IMR-90 (cell line): ENCODE measurements at regions not wholly inside any gene's neighbourhood (a gene's known extent, or its start where the extent isn't known, plus 50 kb on each side); places are given as distances from the start of the nearest gene placed in this dataset.

Experiments used
- ATAC-seq: fragments of 200-7000 bp; cut with Tn5 transposase; 2 replicates; pipeline ENCODE4 v1.9.1; 2020; ENCODE audit warnings: low read depth, mild to moderate bottlenecking, moderate library complexity
- BruUV-seq: library from RNA; stranded (reverse); fragments of 400-500 nt; replicated peaks from 2 replicates; lab custom pipeline; 2021; lab: Mats Ljungman, UMichigan
- CTCF ChIA-PET: fragments of 300-600 bp; formaldehyde crosslinking; extraction: SDS; loops from one replicate; lab custom pipeline; 2021; ENCODE audit warnings: antibody characterized with exemption; lab: Yijun Ruan, JAX
- POLR2A ChIA-PET: fragments of 300-600 bp; sonication (Branson Sonifier 250); formaldehyde crosslinking; loops from one replicate; lab custom pipeline; 2022; ENCODE audit warnings: antibody characterized with exemption; ENCODE audit not compliant: unreplicated experiment; lab: Charles Lee
- DNase-seq: peaks from one replicate; pipeline ENCODE4 v3.0.0; 2013
- H2AFZ ChIP-seq: replicated peaks from 2 replicates; pipeline ENCODE3; 2013; ENCODE audit warnings: low read length, mild to moderate bottlenecking; ENCODE audit not compliant: poor library complexity
- H2AK5ac ChIP-seq: 2 replicates; pipeline ENCODE4 v1.6.1; 2013; ENCODE audit warnings: low read depth, low read length, inconsistent platforms
- H2AK9ac ChIP-seq: replicated peaks from 2 replicates; pipeline ENCODE3; 2013; ENCODE audit warnings: mild to moderate bottlenecking, low read depth, low read length, moderate library complexity; ENCODE audit not compliant: poor library complexity
- H2BK120ac ChIP-seq: 2 replicates; pipeline ENCODE4 v1.6.1; 2013; ENCODE audit warnings: low read depth, low read length, inconsistent platforms
- H2BK15ac ChIP-seq: 3 replicates; pipeline ENCODE4 v1.6.1; 2013; ENCODE audit warnings: low read depth, low read length, inconsistent platforms
- H2BK20ac ChIP-seq: 2 replicates; pipeline ENCODE4 v1.6.1; 2013; ENCODE audit warnings: low read depth, mild to moderate bottlenecking, inconsistent platforms, low read length, moderate library complexity
- H2BK5ac ChIP-seq: 2 replicates; pipeline ENCODE4 v1.6.1; 2013; ENCODE audit warnings: mild to moderate bottlenecking, low read depth, low read length, inconsistent platforms; ENCODE audit not compliant: poor library complexity, severe bottlenecking
- H3K14ac ChIP-seq: replicated peaks from 2 replicates; pipeline ENCODE4 v1.6.1; 2013; ENCODE audit warnings: low read depth, low read length, inconsistent platforms
- H3K18ac ChIP-seq: 2 replicates; pipeline ENCODE4 v1.6.1; 2013; ENCODE audit warnings: low read depth, low read length, control low read depth
- H3K23ac ChIP-seq: 2 replicates; pipeline ENCODE4 v1.6.1; 2013; ENCODE audit warnings: low read depth, low read length, inconsistent platforms
- H3K27ac ChIP-seq: 2 replicates; pipeline ENCODE4 v1.5.1; 2013; ENCODE audit warnings: mild to moderate bottlenecking, control low read depth, low read length; ENCODE audit not compliant: insufficient read depth
- H3K27me3 ChIP-seq: 2 replicates; pipeline ENCODE4 v1.6.1; 2013; ENCODE audit warnings: low read length; ENCODE audit not compliant: control insufficient read depth, insufficient read depth
- H3K36me3 ChIP-seq: 2 replicates; pipeline ENCODE4 v1.6.1; 2013; ENCODE audit warnings: low read length, mixed read lengths; ENCODE audit not compliant: control insufficient read depth, insufficient read depth
- H3K4ac ChIP-seq: 2 replicates; pipeline ENCODE4 v1.6.1; 2013; ENCODE audit warnings: low read depth, low read length, inconsistent platforms
- H3K4me1 ChIP-seq: 2 replicates; pipeline ENCODE4 v1.6.1; 2013; ENCODE audit warnings: low read length, mixed read lengths; ENCODE audit not compliant: control insufficient read depth, insufficient read depth
- H3K4me2 ChIP-seq: 2 replicates; pipeline ENCODE4 v1.6.1; 2013; ENCODE audit warnings: low read depth, mild to moderate bottlenecking, control low read depth, low read length, moderate library complexity
- H3K4me3 ChIP-seq: 2 replicates; pipeline ENCODE4 v1.5.1; 2013; ENCODE audit warnings: low read depth, mild to moderate bottlenecking, control low read depth, low read length, moderate library complexity; ENCODE audit not compliant: insufficient read depth
- H3K56ac ChIP-seq: 2 replicates; pipeline ENCODE4 v1.6.1; 2013; ENCODE audit warnings: low read length, inconsistent platforms; ENCODE audit not compliant: insufficient read depth; ENCODE audit errors: extremely low read depth
- H3K79me1 ChIP-seq, 2 experiments: 2 replicates each; pipeline ENCODE4 v1.6.1; 2013; ENCODE audit warnings: low read length in 2 of 2, inconsistent platforms in 1 of 2, low read depth in 1 of 2
- H3K9ac ChIP-seq: 2 replicates; pipeline ENCODE4 v1.6.1; 2013; ENCODE audit warnings: low read depth, low read length, control low read depth
- H3K9me1 ChIP-seq: 2 replicates; pipeline ENCODE4 v1.6.1; 2013; ENCODE audit warnings: low read length, inconsistent platforms; ENCODE audit not compliant: insufficient read depth
- H3K9me3 ChIP-seq: 2 replicates; pipeline ENCODE4 v1.6.1; 2013; ENCODE audit warnings: low read length; ENCODE audit not compliant: control insufficient read depth, insufficient read depth
- H4K20me1 ChIP-seq: 2 replicates; pipeline ENCODE4 v1.6.1; 2013; ENCODE audit warnings: low read length, inconsistent platforms; ENCODE audit not compliant: insufficient read depth
- H4K5ac ChIP-seq: 2 replicates; pipeline ENCODE4 v1.6.1; 2013; ENCODE audit warnings: mild to moderate bottlenecking, low read depth, low read length, control low read depth
- H4K8ac ChIP-seq, 2 experiments: 2 replicates each; pipeline ENCODE4 v1.6.1; 2013; ENCODE audit warnings: low read depth in 2 of 2, low read length in 2 of 2, control low read depth in 1 of 2, inconsistent platforms in 1 of 2
- H4K91ac ChIP-seq: 2 replicates; pipeline ENCODE4 v1.6.1; 2013; ENCODE audit warnings: low read depth, low read length, inconsistent platforms; ENCODE audit not compliant: insufficient read depth
- BHLHE40 ChIP-seq: fragments of 150-350 bp; IDR thresholded peaks from 2 replicates; pipeline ENCODE4 v1.6.1; 2016; ENCODE audit warnings: mild to moderate bottlenecking, low read depth, low read length
- CEBPB ChIP-seq: IDR thresholded peaks from 2 replicates; pipeline ENCODE4 v1.6.1; 2012; ENCODE audit warnings: low read depth, low read length, improper control_type of control experiment
- CHD1 ChIP-seq: IDR thresholded peaks from 2 replicates; pipeline ENCODE4 v1.6.1; 2012; ENCODE audit warnings: low read depth, low read length, improper control_type of control experiment
- CTCF ChIP-seq: conservative IDR thresholded peaks from 2 replicates; pipeline ENCODE4 v1.5.1; 2012; ENCODE audit warnings: mild to moderate bottlenecking, low read depth, low read length, improper control_type of control experiment
- FOS ChIP-seq: fragments of 150-350 bp; IDR thresholded peaks from 2 replicates; pipeline ENCODE4 v1.6.1; 2016; ENCODE audit warnings: low read depth, low read length
- MAFK ChIP-seq: IDR thresholded peaks from 2 replicates; pipeline ENCODE4 v1.6.1; 2012; ENCODE audit warnings: low read depth, low read length, improper control_type of control experiment
- MXI1 ChIP-seq: IDR thresholded peaks from 2 replicates; pipeline ENCODE4 v1.6.1; 2012; ENCODE audit warnings: low read depth, mild to moderate bottlenecking, low read length, moderate library complexity, borderline replicate concordance
- POLR2A ChIP-seq: IDR thresholded peaks from 2 replicates; pipeline ENCODE4 v1.6.1; 2012; ENCODE audit warnings: mild to moderate bottlenecking, low read depth, low read length
- RCOR1 ChIP-seq: IDR thresholded peaks from 2 replicates; pipeline ENCODE4 v1.6.1; 2012; ENCODE audit warnings: mild to moderate bottlenecking, low read length, improper control_type of control experiment; ENCODE audit not compliant: insufficient replicate concordance
- RFX5 ChIP-seq: IDR thresholded peaks from 2 replicates; pipeline ENCODE4 v1.8.0; 2012; ENCODE audit warnings: low read depth, mild to moderate bottlenecking, low read length, moderate library complexity
- dilution Hi-C: fragments of 300-500 bp; cut with HindIII; formaldehyde crosslinking; loops from one replicate; pipeline ENCODE4 v1.14.3; 2018; ENCODE audit warnings: low sequenced_read_pairs; ENCODE audit not compliant: unreplicated experiment
- in situ Hi-C: fragments of 300-500 bp; cut with MboI; formaldehyde crosslinking; loops from 3 replicates; pipeline ENCODE4 v1.14.3; 2019; ENCODE audit warnings: low sequenced_read_pairs, inconsistent platforms, mixed read lengths
- intact Hi-C: fragments of 100-400 bp; cut with micrococcal nuclease; formaldehyde crosslinking; loops from 2 replicates; pipeline ENCODE4 v1.10.0; 2022
- TF ChIP-seq, protein P1 (sequence below): fragments of 150-350 bp; IDR thresholded peaks from 2 replicates; pipeline ENCODE4 v1.6.1; 2016; ENCODE audit warnings: low read depth, mild to moderate bottlenecking, low read length, moderate library complexity, borderline replicate concordance

- H4K20me1 ChIP-seq = no peaks in the 10 kb centered on the region
- ATAC-seq = no peak
- CTCF ChIA-PET = no interaction called here
These were observed 213.4 kb downstream of the TMA16 start for GRCh38 chr4:163707873-163708272.

More at GRCh38 chr4:163707873-163708272, 213.4 kb downstream of the TMA16 start:
- Histone ChIP-seq H3K14ac (no peak overlapping the region), H3K23ac (no peak overlapping the region), H2BK120ac (no peak overlapping the region), H4K91ac (no peak overlapping the region), H3K36me3 (no peaks in the 10 kb centered on the region), H3K4ac (no peak overlapping the region), H2AFZ (no peak overlapping the region), H3K4me2 (no peak overlapping the region), H2BK5ac (no peak overlapping the region), H2BK15ac (no peak overlapping the region), H3K27ac (no peak overlapping the region), H3K4me1 (no peaks in the 10 kb centered on the region), H3K4me3 (no peak overlapping the region), H2AK5ac (no peak overlapping the region), H4K8ac (no peak overlapping the region), H3K18ac (no peak overlapping the region), H3K27me3 (no peaks in the 10 kb centered on the region), H3K9me1 (no peaks in the 10 kb centered on the region), H3K79me1 (no peaks in the 10 kb centered on the region), H3K9me3 (no peaks in the 10 kb centered on the region), H2BK20ac (no peak overlapping the region), H3K9ac (no peak overlapping the region), H4K5ac (no peak overlapping the region), H2AK9ac (no peak overlapping the region), H3K56ac (no peak overlapping the region; the same call in 1 of the 2 replicates)
- in situ Hi-C loops = no loop called here
- POLR2A ChIA-PET = no interaction called here
- TF ChIP-seq CTCF (no peak), CEBPB (no peak), CHD1 (no peak), POLR2A (no peak), FOS (no peak), MAFK (no peak), MXI1 (no peak), RFX5 (no peak), BHLHE40 (no peak), RCOR1 (no peak)
- TF ChIP-seq, protein P1, sequence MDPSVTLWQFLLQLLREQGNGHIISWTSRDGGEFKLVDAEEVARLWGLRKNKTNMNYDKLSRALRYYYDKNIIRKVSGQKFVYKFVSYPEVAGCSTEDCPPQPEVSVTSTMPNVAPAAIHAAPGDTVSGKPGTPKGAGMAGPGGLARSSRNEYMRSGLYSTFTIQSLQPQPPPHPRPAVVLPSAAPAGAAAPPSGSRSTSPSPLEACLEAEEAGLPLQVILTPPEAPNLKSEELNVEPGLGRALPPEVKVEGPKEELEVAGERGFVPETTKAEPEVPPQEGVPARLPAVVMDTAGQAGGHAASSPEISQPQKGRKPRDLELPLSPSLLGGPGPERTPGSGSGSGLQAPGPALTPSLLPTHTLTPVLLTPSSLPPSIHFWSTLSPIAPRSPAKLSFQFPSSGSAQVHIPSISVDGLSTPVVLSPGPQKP = no peak
- DNase-seq = no peak
- dilution Hi-C loops = no loop called here
- BruUV-seq = no TSS peak
- intact Hi-C loops = no loop called here
